ENCODE measurements at regions not wholly inside any gene's neighbourhood (a gene's known extent, or its start where the extent isn't known, plus 50 kb on each side); places are given as distances from the start of the nearest gene placed in this dataset.

DNA sequence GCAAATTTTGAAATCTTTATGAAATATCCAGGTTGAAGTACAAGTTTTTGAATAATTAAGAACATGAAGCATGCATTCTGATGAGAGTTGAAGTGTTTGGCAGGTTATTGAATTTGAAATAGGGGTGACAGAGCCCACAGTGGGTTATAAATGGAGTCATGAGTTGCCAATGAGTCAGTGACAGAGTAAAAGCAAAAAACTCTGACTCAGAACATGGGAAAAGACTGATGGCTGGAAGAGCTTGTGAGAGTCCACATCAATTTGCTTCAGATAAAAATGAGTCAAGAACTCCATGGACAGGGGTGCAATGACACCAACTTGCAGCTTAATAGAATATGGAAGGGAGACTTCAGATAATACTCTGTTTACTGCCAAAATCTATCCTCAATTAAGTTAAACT, 105.3 kb downstream of the SLC6A15 start:
- TF ChIP-seq RNF2 (IDR thresholded peaks at IDR 0.05; ENCODE audit: borderline replicate concordance, low read depth) (no peak), POLR2A (IDR thresholded peaks at IDR 0.05; ENCODE audit: low read length) (no peak), MAX (IDR thresholded peaks at IDR 0.05) (no peak), ZC3H11A (IDR thresholded peaks at IDR 0.05) (no peak), HOXA7 (CRISPR knock-in tag; IDR thresholded peaks at IDR 0.05) (no peak), ELK1 (IDR thresholded peaks at IDR 0.05; ENCODE audit: low read depth, low read length) (no peak), CHD2 (IDR thresholded peaks at IDR 0.05; ENCODE audit: low read length, partially characterized antibody) (no peak), EP300 (IDR thresholded peaks at IDR 0.05) (no peak), REST (IDR thresholded peaks at IDR 0.05) (no peak), JUN (IDR thresholded peaks at IDR 0.05) (no peak), RFX5 (IDR thresholded peaks at IDR 0.05) (no peak), HOXB5 (CRISPR knock-in tag; IDR thresholded peaks at IDR 0.05) (no peak), TFCP2L1 (CRISPR knock-in tag; IDR thresholded peaks at IDR 0.05) (no peak)
- TF ChIP-seq, protein P1, sequence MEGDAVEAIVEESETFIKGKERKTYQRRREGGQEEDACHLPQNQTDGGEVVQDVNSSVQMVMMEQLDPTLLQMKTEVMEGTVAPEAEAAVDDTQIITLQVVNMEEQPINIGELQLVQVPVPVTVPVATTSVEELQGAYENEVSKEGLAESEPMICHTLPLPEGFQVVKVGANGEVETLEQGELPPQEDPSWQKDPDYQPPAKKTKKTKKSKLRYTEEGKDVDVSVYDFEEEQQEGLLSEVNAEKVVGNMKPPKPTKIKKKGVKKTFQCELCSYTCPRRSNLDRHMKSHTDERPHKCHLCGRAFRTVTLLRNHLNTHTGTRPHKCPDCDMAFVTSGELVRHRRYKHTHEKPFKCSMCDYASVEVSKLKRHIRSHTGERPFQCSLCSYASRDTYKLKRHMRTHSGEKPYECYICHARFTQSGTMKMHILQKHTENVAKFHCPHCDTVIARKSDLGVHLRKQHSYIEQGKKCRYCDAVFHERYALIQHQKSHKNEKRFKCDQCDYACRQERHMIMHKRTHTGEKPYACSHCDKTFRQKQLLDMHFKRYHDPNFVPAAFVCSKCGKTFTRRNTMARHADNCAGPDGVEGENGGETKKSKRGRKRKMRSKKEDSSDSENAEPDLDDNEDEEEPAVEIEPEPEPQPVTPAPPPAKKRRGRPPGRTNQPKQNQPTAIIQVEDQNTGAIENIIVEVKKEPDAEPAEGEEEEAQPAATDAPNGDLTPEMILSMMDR (IDR thresholded peaks at IDR 0.05): no peak

Measured in A549 (cell line).